ENCODE measurements at regions not wholly inside any gene's neighbourhood (a gene's known extent, or its start where the extent isn't known, plus 50 kb on each side); places are given as distances from the start of the nearest gene placed in this dataset.

DNA sequence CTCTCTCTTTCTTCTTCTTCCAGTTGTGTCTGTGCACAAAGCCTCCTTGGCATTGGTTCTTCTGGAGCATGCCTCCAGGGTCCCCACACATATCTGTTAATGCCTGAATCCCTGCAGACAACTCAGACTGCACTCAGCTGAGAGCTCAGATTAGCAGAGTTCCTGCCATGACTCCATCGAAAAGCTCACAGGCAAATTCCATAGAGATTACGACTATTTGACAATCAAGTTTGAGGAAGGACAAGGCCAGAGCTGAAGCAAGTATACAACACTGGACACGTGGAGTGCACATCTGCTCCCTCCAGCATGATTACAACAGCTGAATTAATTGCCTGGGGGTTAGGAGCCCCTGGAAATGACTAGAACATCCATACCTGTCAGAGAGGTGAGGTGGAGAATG lies 190.7 kb downstream of the INSIG2 start:
- POLR2A ChIA-PET = no interaction called here

DNA sequence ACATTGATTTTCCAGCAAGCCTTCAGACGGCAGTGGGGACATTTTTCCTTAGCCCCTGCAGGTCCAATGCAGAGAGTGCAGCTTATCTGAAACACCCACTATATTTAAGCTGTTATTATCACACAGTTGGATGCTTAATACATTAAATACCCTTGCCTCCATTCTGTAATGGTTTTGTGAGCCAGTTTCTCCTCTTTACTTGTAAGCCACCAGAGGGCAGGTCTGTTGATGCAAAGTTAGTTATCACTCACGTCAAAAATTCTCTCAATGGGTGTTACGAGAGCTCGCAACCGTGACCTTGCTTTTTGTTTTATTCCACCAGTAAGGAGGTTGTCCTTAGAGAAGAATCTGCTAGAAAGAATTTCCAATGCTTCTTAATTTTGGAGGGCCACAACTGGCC lies 189.8 kb downstream of the INSIG2 start:
- TF ChIP-seq, protein P1, sequence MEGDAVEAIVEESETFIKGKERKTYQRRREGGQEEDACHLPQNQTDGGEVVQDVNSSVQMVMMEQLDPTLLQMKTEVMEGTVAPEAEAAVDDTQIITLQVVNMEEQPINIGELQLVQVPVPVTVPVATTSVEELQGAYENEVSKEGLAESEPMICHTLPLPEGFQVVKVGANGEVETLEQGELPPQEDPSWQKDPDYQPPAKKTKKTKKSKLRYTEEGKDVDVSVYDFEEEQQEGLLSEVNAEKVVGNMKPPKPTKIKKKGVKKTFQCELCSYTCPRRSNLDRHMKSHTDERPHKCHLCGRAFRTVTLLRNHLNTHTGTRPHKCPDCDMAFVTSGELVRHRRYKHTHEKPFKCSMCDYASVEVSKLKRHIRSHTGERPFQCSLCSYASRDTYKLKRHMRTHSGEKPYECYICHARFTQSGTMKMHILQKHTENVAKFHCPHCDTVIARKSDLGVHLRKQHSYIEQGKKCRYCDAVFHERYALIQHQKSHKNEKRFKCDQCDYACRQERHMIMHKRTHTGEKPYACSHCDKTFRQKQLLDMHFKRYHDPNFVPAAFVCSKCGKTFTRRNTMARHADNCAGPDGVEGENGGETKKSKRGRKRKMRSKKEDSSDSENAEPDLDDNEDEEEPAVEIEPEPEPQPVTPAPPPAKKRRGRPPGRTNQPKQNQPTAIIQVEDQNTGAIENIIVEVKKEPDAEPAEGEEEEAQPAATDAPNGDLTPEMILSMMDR (IDR thresholded peaks at IDR 0.05; ENCODE audit: insufficient read depth, low read length, missing control alignments) = no peak
- ChIA-PET POLR2A (no interaction called here), CTCF (interaction anchor here (1.0 to 1.1 kb wide), 3 partner anchors 13 to 578 kb away, joined by 3 to 4 read pairs (median 3); no protein-coding TSS in a partner anchor)
- no peak overlapping the region for H3K4me3 ChIP-seq (ENCODE audit: low read depth, low read length)
- DNase-seq (ENCODE audit: low read depth, low spot score) = no peak

More for the DNA sequence above, 190.7 kb downstream of the INSIG2 start:
- CTCF ChIA-PET = interaction anchor here (1.0 to 1.1 kb wide), 2 partner anchors 12 to 57 kb away, joined by 3 to 4 read pairs; no protein-coding TSS in a partner anchor
- DNase-seq (ENCODE audit: low read depth, low spot score) = no peak
- no peak overlapping the region for H3K4me3 ChIP-seq (ENCODE audit: low read depth, low read length)
- TF ChIP-seq, protein P1 (IDR thresholded peaks at IDR 0.05; ENCODE audit: insufficient read depth, low read length, missing control alignments) = no peak

DNA sequence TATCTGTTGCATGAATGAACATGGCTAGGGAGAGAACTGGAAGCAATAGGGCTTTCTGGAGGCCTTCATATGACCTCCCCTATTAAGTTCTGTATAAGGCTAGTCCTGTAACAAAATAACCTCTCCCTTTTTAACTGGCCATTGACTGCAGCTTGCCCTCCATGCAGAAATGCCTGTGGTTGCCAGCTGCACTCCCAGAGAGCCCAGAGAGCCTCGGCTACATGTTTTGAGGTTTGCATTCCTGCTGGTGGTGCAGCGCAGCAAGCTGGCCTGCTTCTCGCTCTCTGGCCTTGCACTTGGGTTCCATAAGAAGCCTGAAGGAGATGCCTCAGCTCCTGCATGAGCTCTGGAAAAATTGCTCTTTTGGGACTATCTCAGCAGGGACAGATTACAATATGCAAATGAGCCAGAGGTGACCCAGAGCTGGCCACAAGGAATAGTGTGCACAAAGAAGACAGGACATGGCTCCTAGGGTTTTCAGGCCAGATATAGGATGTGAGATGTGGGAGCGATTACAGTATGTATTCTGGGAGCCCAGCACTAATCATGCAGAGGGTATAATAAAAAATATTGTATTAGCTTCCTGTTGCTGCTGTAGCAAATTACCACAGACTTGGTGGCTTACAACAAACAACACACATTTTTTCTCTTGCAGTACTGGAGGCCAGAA lies 186.7 kb downstream of the INSIG2 start:
- DNase-seq (ENCODE audit: low read depth, low spot score) = peak; percentile 34
- CTCF ChIA-PET = interaction anchor here (0.9 to 2.3 kb wide), 3 partner anchors 17 to 580 kb away, joined by 3 to 5 read pairs (median 3); no protein-coding TSS in a partner anchor
- TF ChIP-seq, protein P1 (IDR thresholded peaks at IDR 0.05; ENCODE audit: insufficient read depth, low read length, missing control alignments) = no peak
- no peak overlapping the region for H3K4me3 ChIP-seq (ENCODE audit: low read depth, low read length)
- POLR2A ChIA-PET = no interaction called here

DNA sequence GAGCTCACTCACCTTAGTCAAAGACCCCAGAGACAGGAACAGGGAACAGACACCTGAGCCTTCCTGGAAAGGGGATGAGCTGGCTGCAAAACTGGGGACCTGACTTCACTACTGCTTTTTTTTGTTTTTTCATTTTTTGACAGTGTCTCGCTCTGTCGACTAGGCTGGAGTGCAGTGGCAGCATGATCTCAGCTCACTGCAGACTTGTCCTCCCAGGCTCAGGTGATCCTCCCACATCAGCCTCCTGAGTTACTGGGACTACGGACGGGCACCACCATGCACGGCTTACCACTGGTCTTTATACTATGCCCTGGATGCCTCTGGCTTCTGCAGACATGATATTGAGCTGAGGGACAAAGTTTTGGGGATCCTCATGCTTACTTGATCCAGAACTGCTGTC lies 184.1 kb downstream of the INSIG2 start:
- DNase-seq (ENCODE audit: low read depth, low spot score) = no peak
- no peak overlapping the region for H3K4me3 ChIP-seq (ENCODE audit: low read depth, low read length)
- CTCF ChIA-PET = interaction anchor here (0.9 kb wide), 1 partner anchor 491 kb away, joined by 3 read pairs; no protein-coding TSS in a partner anchor
- POLR2A ChIA-PET = no interaction called here
- TF ChIP-seq, protein P1 (IDR thresholded peaks at IDR 0.05; ENCODE audit: insufficient read depth, low read length, missing control alignments) = no peak

DNA sequence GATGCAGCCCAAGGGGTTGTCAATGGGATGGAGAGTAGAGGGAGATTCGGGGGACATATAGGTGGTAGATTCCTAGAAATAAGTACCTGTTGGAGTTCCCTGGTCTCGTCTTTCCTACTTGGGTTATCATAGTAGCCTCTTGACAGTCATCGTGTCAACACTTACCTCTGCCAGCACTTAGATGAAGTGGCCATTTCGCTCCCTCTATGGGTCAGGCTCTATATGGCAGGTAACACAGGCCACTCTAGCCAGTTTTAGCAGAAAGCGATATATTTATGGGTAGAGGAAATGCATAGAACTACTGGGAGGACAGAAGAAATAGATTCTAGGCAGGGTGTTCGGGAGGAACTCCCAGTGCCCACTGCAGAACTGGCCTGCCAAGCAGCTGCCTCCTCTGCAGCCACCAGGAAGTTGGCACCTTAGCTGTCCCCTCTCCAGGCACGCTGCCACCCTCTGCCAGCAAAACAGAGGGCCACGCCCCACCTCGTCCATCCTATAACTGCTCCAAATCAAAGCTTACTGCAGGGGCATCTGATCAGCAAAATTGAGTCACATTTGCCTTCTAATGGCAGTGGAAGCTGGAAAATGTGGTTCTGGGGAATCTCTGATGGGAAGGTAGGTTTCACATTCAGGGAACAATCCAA lies 181.3 kb downstream of the INSIG2 start:
- CTCF ChIA-PET = interaction anchor here (1.2 to 1.8 kb wide), 3 partner anchors 18 to 67 kb away, joined by 3 read pairs; no protein-coding TSS in a partner anchor
- no peak for DNase-seq (ENCODE audit: low read depth, low spot score)
- POLR2A ChIA-PET = no interaction called here
- TF ChIP-seq, protein P1 (IDR thresholded peaks at IDR 0.05; ENCODE audit: insufficient read depth, low read length, missing control alignments) = no peak
- H3K4me3 ChIP-seq (ENCODE audit: low read depth, low read length) = no peak overlapping the region

DNA sequence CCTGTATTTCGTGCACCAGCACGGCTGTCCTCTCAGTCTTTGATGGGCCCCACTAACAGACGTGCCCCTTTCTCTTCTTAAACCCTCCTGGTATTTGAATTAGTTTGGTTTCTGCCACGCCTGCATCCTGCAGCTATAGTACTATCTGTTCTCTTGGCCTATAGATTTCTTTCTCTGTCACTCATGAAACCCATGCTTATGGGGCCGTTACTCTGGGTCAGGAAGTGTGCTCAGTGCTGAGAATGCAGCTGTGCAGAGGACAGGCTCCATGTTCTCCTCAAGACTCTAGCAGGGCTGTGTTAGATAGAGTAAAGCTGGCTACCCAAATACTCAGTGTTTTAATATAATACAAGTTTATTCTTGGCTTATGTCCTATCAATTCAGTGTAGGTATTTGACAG lies 180.0 kb downstream of the INSIG2 start:
- TF ChIP-seq, protein P1 (IDR thresholded peaks at IDR 0.05; ENCODE audit: insufficient read depth, low read length, missing control alignments) = no peak
- CTCF ChIA-PET = interaction anchor here (1.1 to 1.8 kb wide), 2 partner anchors 66 to 587 kb away, joined by 3 read pairs; no protein-coding TSS in a partner anchor
- no peak overlapping the region for H3K4me3 ChIP-seq (ENCODE audit: low read depth, low read length)
- DNase-seq (ENCODE audit: low read depth, low spot score) = no peak
- POLR2A ChIA-PET = no interaction called here

Measured in AG04449 (cell line).